GM21515 (cell line): ENCODE measurements at regions not wholly inside any gene's neighbourhood (a gene's known extent, or its start where the extent isn't known, plus 50 kb on each side); places are given as distances from the start of the nearest gene placed in this dataset.

Experiments
- ATAC-seq: cut with Tn5 transposase; IDR thresholded peaks from one replicate; pipeline ENCODE4 v1.9.1; 2021; ENCODE audit not compliant: unreplicated experiment

DNA sequence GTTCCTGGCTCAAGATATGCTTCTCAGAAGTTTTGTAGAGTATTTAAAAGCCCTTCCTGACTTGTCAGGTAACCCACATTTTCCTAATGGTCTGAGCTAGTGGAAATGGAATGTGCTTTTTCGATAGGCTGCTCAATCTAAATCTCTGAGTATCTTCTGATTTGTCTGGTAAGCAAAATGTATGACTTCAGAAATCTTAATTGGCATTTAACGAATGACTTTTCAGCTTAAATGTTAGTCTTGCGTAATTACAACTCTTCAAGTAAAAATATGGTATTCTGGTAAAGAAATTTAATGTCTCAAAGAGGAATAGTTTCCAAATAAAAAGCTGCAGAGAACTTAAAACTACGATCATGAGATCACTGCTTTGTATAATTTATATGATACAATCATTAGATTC, 379.1 kb downstream of the ANKRD50 start:
- no peak for ATAC-seq

- ATAC-seq: no peak
Measured at GRCh38 chr4:124334119-124334518, 378.4 kb downstream of the ANKRD50 start.

GRCh38 chr4:124337874-124338273, 374.7 kb downstream of the ANKRD50 start:
- no peak for ATAC-seq

GRCh38 chr4:124343661-124344171, 368.8 kb downstream of the ANKRD50 start:
- ATAC-seq: no peak

- ATAC-seq: no peak
Measured at GRCh38 chr4:124372916-124373315, 339.6 kb downstream of the ANKRD50 start.

DNA sequence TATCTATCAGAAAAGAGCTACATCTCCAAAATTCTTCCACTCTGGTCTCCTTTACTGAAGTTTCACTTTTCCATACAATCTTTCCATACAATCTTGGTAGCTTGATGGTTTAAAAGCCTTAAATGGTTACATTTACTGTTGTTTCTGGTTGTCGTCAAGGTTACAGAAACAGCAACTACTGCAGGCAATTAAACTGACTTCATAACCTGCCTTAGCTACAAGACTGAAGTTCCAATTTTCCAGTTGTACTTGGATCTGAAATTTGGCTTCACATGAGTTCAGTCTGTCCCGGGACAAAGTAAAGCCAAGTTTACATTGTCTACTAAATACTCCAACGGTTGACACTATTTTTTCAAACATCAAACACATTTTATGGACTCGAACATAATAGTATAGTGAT, 326.4 kb downstream of the ANKRD50 start:
- no peak for ATAC-seq

- no peak for ATAC-seq
Measured at GRCh38 chr4:124386648-124387047, 325.9 kb downstream of the ANKRD50 start.

DNA sequence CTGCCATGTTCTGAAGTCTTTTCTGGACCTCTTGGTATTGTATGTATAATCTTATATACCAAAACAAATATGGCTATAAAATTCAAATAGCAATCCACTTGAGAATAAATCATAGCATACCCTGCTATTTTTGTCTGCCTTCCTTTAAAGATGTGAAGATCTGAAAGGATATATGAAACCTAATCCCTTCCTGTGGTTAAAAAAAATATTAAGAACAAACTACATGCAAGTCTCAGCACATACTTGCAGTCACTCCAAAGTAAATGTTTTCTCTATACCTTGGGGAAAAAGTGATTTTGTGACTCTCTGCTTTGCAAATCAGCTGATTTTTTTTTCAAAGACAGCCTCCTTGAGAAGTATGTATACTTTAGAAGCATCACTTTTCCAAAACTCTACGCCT, 322.9 kb downstream of the ANKRD50 start:
- no peak for ATAC-seq

DNA sequence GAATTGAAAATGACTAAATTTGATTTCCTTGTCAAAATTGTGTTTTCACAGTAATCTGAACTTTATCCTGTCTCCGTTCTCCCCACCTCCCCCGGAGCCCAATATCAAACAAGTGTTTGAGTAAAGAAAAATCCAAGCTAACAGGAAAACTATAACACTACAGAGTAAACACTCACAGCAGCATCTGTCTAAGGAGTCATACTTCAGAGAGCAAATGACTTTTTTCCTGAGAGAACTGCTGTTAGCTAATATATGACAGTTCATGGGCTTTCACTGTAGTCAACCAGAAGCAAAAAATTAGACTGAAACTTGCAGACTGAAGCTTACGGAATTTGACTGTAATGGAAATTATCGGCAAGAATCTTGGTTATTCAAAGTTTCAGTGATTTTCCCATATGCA, 321.7 kb downstream of the ANKRD50 start:
- no peak for ATAC-seq

- no peak for ATAC-seq
Measured at GRCh38 chr4:124396333-124396732, 316.2 kb downstream of the ANKRD50 start.

- no peak for ATAC-seq
Measured at GRCh38 chr4:124401606-124402005, 310.9 kb downstream of the ANKRD50 start.

- ATAC-seq: no peak
Measured at GRCh38 chr4:124409044-124409443, 303.5 kb downstream of the ANKRD50 start.

DNA sequence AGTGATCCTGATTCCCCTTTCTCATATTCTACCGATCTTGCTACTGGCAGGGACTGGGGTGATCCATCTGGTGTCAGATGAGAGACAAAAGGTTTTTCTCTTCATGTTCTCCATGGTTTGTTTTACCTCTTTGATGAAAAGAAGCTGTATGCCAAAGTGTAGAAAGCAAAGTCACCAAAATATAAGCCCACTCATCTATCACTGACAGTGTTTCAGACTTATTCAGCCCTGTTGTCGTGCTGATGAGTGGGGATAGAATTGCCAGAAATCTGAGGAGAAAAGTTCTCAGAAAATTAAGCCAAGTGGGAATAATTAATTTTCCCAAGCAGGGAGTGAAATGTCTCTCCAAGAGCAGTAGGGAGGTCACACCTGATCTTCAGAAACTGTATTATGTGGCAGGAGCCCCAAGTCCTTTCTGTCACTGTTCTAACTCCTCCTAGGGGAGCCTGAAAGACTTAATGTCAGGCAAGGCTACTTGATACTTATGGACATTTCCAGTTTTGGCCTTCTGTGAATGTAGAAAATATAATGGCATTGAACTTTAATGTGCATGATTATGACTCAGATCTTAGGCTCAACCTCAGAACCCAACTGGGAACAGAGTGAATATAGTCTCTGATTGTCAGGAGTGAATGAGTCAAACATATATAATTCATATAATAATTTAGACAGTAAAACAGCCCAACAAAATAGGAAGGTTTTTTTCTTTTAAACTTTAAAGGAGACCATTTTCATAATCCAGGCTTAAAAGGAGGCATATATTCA, 298.1 kb downstream of the ANKRD50 start:
- no peak for ATAC-seq

DNA sequence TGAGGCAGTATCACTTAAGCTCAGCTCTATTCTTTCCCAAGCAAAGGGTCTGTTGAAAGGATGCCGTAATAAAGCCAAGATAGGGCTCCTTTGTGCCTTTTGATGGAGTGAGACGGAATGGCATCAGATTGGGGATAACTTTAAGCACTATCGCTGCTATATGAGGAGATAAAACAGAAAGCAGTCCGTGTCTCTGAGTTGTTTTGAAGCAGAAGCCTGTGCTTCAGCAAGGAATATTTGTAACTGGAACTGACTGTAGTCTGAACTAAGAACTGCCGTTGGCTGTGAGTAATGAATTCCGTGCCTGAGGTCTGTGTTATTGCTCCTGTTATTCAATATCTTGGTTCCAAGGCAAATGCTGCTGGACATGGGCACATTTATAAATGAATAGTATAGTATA, 297.4 kb downstream of the ANKRD50 start:
- no peak for ATAC-seq

- ATAC-seq: no peak
Measured at GRCh38 chr4:124417371-124417770, 295.2 kb downstream of the ANKRD50 start.

- ATAC-seq: no peak
Measured at GRCh38 chr4:124420166-124420695, 292.3 kb downstream of the ANKRD50 start.

DNA sequence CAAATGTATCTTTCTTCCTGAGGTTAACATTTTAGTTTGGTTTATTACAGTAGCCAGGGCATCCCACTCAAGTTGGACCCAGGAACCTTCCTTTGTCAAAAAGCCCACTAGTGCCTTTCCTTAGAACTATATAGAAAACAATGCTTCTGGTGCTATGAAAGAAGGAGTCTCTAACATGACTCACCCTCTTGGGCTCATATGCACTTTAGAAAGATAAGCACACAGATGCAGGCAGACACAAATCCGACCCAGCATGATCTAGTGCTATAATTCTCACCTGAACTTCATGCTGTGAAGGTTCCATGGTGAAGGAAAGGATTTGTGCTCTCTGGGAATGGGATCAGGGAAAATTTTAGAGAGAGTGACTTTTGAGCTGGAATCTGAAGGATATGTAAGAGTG, 289.4 kb downstream of the ANKRD50 start:
- no peak for ATAC-seq

- ATAC-seq: no peak
Measured at GRCh38 chr4:124426279-124426678, 286.3 kb downstream of the ANKRD50 start.

- no peak for ATAC-seq
Measured at GRCh38 chr4:124427095-124427767, 285.3 kb downstream of the ANKRD50 start.

- no peak for ATAC-seq
Measured at GRCh38 chr4:124428648-124429047, 283.9 kb downstream of the ANKRD50 start.

GRCh38 chr4:124429746-124430250, 282.7 kb downstream of the ANKRD50 start:
- ATAC-seq: no peak

DNA sequence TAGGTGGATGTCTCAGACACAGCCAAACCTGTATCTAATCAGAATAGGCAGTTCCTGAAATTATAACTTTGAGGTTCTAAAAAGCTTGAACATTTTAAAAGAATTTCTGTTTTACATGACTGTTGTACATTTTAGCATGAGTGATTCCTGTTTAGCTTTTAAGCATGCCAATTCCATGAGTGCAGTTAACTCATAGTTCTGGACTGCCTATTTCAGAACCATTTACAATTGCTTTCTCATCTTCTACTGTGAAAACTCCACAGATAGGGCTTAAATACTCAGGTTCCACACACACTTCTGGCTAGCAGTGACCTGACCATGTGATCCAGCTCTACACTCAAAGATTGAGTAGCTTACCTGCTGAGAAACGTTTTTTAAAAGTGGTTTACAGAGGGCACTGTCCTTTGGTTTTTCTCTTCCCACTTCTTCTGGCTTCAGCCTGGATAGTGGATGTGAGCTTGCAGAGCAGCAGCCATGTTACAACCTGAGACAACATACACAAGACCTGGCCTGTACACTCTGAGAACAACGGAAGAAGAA, 280.8 kb downstream of the ANKRD50 start:
- no peak for ATAC-seq
